DND-41 (cell line): ENCODE measurements at regions not wholly inside any gene's neighbourhood (a gene's known extent, or its start where the extent isn't known, plus 50 kb on each side); places are given as distances from the start of the nearest gene placed in this dataset.

Source experiments
- ATAC-seq: fragments of 200-7000 bp; cut with Tn5 transposase; 3 replicates; pipeline ENCODE4 v1.9.1; 2021; ENCODE audit warnings: low read depth; ENCODE audit not compliant: insufficient read depth
- DNase-seq: peaks from one replicate; pipeline ENCODE4 v3.0.0-alpha.2; 2020
- H2AFZ ChIP-seq: 2 replicates; pipeline ENCODE4 v1.6.0; 2012; ENCODE audit warnings: low read depth, low read length
- H3K27ac ChIP-seq: 2 replicates; pipeline ENCODE4 v1.5.1; 2012; ENCODE audit warnings: low read length, inconsistent platforms
- H3K27me3 ChIP-seq: fragments of 200-600 bp; sonication (generic); 2 replicates; pipeline ENCODE4 v1.6.0; 2012; ENCODE audit warnings: low read length, mild to moderate bottlenecking, inconsistent platforms; ENCODE audit not compliant: insufficient read depth, poor library complexity
- H3K36me3 ChIP-seq: 2 replicates; pipeline ENCODE4 v1.5.1; 2012; ENCODE audit warnings: low read length, inconsistent platforms; ENCODE audit not compliant: insufficient read depth
- H3K4me1 ChIP-seq: 2 replicates; pipeline ENCODE4 v1.5.1; 2012; ENCODE audit warnings: mild to moderate bottlenecking, low read length; ENCODE audit not compliant: insufficient read depth
- H3K4me2 ChIP-seq: 2 replicates; pipeline ENCODE4 v1.6.0; 2012; ENCODE audit warnings: mild to moderate bottlenecking, moderate library complexity, low read length, inconsistent platforms; ENCODE audit not compliant: insufficient read depth
- H3K4me3 ChIP-seq, 2 experiments: fragments of 200-600 bp in 1 of 2; shearing (Covaris generic) in 1 of 2; 2 replicates each; pipeline ENCODE4 v1.5.1; 2012 to 2016; ENCODE audit warnings: inconsistent platforms in 2 of 2, low read length in 2 of 2, mild to moderate bottlenecking in 2 of 2, low read depth in 1 of 2, moderate library complexity in 1 of 2
- H3K79me2 ChIP-seq: 2 replicates; pipeline ENCODE4 v1.6.0; 2012; ENCODE audit warnings: low read length, inconsistent platforms; ENCODE audit not compliant: insufficient read depth
- H3K9ac ChIP-seq: 2 replicates; pipeline ENCODE4 v1.6.0; 2012; ENCODE audit warnings: low read depth, mild to moderate bottlenecking, inconsistent platforms, low read length, moderate library complexity
- H3K9me3 ChIP-seq: 2 replicates; pipeline ENCODE4 v1.5.1; 2012; ENCODE audit warnings: low read length, moderate library complexity, mild to moderate bottlenecking, inconsistent platforms; ENCODE audit not compliant: insufficient read depth, severe bottlenecking
- H4K20me1 ChIP-seq: 2 replicates; pipeline ENCODE4 v1.6.0; 2012; ENCODE audit warnings: low read length; ENCODE audit not compliant: insufficient read depth
- CTCF ChIP-seq: IDR thresholded peaks from 2 replicates; pipeline ENCODE4 v1.5.1; 2012; ENCODE audit warnings: borderline replicate concordance, low read length, moderate library complexity, mild to moderate bottlenecking; ENCODE audit not compliant: poor library complexity, severe bottlenecking; ENCODE audit errors: extremely low read depth
- EZH2 ChIP-seq: IDR thresholded peaks from 3 replicates; pipeline ENCODE4 v1.6.1; 2012; ENCODE audit warnings: borderline replicate concordance, low read depth, mild to moderate bottlenecking, moderate library complexity, low read length, inconsistent platforms; ENCODE audit not compliant: severe bottlenecking

DNA sequence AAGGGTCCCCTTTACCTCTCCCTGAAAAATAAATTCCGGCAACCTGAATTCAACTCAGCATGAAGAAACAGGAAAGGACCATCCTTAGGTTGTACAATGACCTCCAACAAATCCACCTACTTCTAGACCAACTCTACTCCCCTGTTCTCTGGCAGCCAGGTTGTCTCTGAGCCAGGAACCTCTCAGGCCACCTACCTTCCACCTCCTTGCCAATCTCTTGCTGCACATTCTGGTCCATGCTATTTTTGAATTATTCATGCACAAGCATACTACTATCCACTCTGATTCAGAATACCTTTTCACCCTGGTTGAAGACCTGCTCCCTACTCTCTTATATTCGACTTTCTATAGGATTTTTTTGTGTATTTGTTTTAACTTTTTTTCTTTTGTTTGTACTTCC is 415.0 kb upstream of the ZNF507 start:
- Histone ChIP-seq H3K27ac (no peak overlapping the region), H3K4me3 (no peak overlapping the region), H3K36me3 (no peaks in the 10 kb centered on the region), H3K9ac (no peak overlapping the region), H3K27me3 (no peaks in the 10 kb centered on the region), H4K20me1 (no peaks in the 10 kb centered on the region), H3K79me2 (no peaks in the 10 kb centered on the region), H3K4me1 (no peaks in the 10 kb centered on the region), H3K9me3 (no peaks in the 10 kb centered on the region), H3K4me2 (no peak overlapping the region), H2AFZ (no peak overlapping the region)
- TF ChIP-seq CTCF (no peak), EZH2 (no peak)
- DNase-seq, result no peak
- no peak for ATAC-seq

- H3K27me3 ChIP-seq, result no peaks in the 10 kb centered on the region
- DNase-seq (no peak), ATAC-seq (no peak)
- H3K27ac ChIP-seq, result no peak overlapping the region
- H3K4me3 ChIP-seq, result no peak overlapping the region
- H3K4me2 ChIP-seq, result no peak overlapping the region
- TF ChIP-seq EZH2 (no peak), CTCF (no peak)
- H3K79me2 ChIP-seq, result no peaks in the 10 kb centered on the region
- H2AFZ ChIP-seq, result no peak overlapping the region
- H3K9ac ChIP-seq, result no peak overlapping the region
- H3K9me3 ChIP-seq, result no peaks in the 10 kb centered on the region
- no peaks in the 10 kb centered on the region for H4K20me1 ChIP-seq
- H3K36me3 ChIP-seq, result no peaks in the 10 kb centered on the region
- no peaks in the 10 kb centered on the region for H3K4me1 ChIP-seq
Measured at GRCh38 chr19:31937983-31938382, 407.4 kb upstream of the ZNF507 start.

GRCh38 chr19:31938675-31939074 is 406.7 kb upstream of the ZNF507 start:
- H2AFZ ChIP-seq, result no peak overlapping the region
- H3K4me3 ChIP-seq, result no peak overlapping the region
- TF ChIP-seq CTCF, result no peak
- TF ChIP-seq EZH2, result no peak
- no peaks in the 10 kb centered on the region for H4K20me1 ChIP-seq
- no peak overlapping the region for H3K9ac ChIP-seq
- no peaks in the 10 kb centered on the region for H3K4me1 ChIP-seq
- H3K27me3 ChIP-seq, result no peaks in the 10 kb centered on the region
- ATAC-seq, result no peak
- H3K79me2 ChIP-seq, result no peaks in the 10 kb centered on the region
- no peak for DNase-seq
- no peak overlapping the region for H3K4me2 ChIP-seq
- no peak overlapping the region for H3K27ac ChIP-seq
- no peaks in the 10 kb centered on the region for H3K9me3 ChIP-seq
- no peaks in the 10 kb centered on the region for H3K36me3 ChIP-seq

- TF ChIP-seq EZH2 (no peak), CTCF (no peak)
- no peak for ATAC-seq
- H3K4me1 ChIP-seq, result no peaks in the 10 kb centered on the region
- no peak overlapping the region for H3K9ac ChIP-seq
- H3K9me3 ChIP-seq, result no peaks in the 10 kb centered on the region
- no peak for DNase-seq
- H3K4me3 ChIP-seq, result no peak overlapping the region
- H2AFZ ChIP-seq, result no peak overlapping the region
- H3K79me2 ChIP-seq, result no peaks in the 10 kb centered on the region
- H4K20me1 ChIP-seq, result no peaks in the 10 kb centered on the region
- no peaks in the 10 kb centered on the region for H3K27me3 ChIP-seq
- no peak overlapping the region for H3K27ac ChIP-seq
- H3K36me3 ChIP-seq, result no peaks in the 10 kb centered on the region
- H3K4me2 ChIP-seq, result no peak overlapping the region
Measured at GRCh38 chr19:31940396-31940795, 405.0 kb upstream of the ZNF507 start.
